K562 (cell line): ENCODE measurements at regions not wholly inside any gene's neighbourhood (a gene's known extent, or its start where the extent isn't known, plus 50 kb on each side); places are given as distances from the start of the nearest gene placed in this dataset.

Source experiments
- BACH1 ChIP-seq: fragments of 200-800 bp; sonication (Bioruptor generic); IDR thresholded peaks from 2 replicates; pipeline ENCODE4 v1.6.1; 2016; ENCODE audit warnings: missing genetic modification characterization, missing compliant biosample characterization
- KAT7 ChIP-seq: sonication (generic); formaldehyde crosslinking; IDR thresholded peaks from 2 replicates; pipeline ENCODE4 v1.8.0; 2022; ENCODE audit warnings: missing genetic modification reagents, mild to moderate bottlenecking, borderline replicate concordance
- KLF1 ChIP-seq: fragments of 450-650 bp; IDR thresholded peaks from 2 replicates; pipeline ENCODE4 v1.6.1; 2016; ENCODE audit warnings: missing genetic modification characterization, missing compliant biosample characterization
- STAT5B ChIP-seq: fragments of 250-450 bp; sonication (Bioruptor Pico); IDR thresholded peaks from 2 replicates; pipeline ENCODE4 v1.8.0; 2021; ENCODE audit warnings: mild to moderate bottlenecking, inconsistent platforms
- ZBTB8A ChIP-seq: fragments of 450-650 bp; IDR thresholded peaks from 2 replicates; pipeline ENCODE4 v1.6.1; 2018; ENCODE audit warnings: mild to moderate bottlenecking, moderate library complexity; ENCODE audit not compliant: partially characterized antibody
- ZNF436 ChIP-seq: fragments of 250-450, 450-650 bp; sonication (Bioruptor Pico); formaldehyde crosslinking; IDR thresholded peaks from 2 replicates; pipeline ENCODE4 v1.7.0; 2020; ENCODE audit warnings: mild to moderate bottlenecking
- TF ChIP-seq, protein P1 (sequence below): fragments of 450-650 bp; IDR thresholded peaks from 2 replicates; pipeline ENCODE4 v1.6.1; 2017; ENCODE audit warnings: antibody characterized with exemption, mild to moderate bottlenecking
- TF ChIP-seq, protein P2 (sequence below): fragments of 450-650 bp; IDR thresholded peaks from 2 replicates; pipeline ENCODE4 v1.6.1; 2016; ENCODE audit warnings: mild to moderate bottlenecking

DNA sequence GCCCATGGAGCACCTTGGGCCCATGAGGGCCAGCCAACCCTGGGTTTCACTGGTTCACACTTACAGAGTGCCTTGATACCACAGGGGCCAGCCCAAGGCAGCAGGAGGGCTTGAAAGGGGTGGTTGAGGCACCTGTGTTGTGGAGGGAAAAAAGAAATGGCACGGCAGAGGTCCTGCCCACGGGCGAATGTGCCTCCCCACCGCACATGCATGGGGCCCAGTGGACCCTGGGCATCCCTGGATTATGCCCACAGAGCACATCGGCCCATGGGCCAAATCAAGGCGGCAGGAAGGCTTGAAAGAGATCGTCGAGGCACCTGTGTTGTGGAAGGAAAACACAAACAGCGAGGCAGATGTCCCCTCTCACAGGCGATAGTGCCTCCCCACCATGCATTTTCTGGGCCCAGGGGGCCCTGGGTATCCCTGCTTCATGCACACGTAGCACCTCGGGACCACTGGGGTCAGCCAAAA lies 378.1 kb downstream of the ALG10 start (continued):
- TF ChIP-seq KAT7 (CRISPR knock-in tag) (no peak), STAT5B (CRISPR knock-in tag) (no peak), BACH1 (tag) (no peak), ZNF436 (no peak), KLF1 (no peak), ZBTB8A (no peak)
- TF ChIP-seq, protein P1, sequence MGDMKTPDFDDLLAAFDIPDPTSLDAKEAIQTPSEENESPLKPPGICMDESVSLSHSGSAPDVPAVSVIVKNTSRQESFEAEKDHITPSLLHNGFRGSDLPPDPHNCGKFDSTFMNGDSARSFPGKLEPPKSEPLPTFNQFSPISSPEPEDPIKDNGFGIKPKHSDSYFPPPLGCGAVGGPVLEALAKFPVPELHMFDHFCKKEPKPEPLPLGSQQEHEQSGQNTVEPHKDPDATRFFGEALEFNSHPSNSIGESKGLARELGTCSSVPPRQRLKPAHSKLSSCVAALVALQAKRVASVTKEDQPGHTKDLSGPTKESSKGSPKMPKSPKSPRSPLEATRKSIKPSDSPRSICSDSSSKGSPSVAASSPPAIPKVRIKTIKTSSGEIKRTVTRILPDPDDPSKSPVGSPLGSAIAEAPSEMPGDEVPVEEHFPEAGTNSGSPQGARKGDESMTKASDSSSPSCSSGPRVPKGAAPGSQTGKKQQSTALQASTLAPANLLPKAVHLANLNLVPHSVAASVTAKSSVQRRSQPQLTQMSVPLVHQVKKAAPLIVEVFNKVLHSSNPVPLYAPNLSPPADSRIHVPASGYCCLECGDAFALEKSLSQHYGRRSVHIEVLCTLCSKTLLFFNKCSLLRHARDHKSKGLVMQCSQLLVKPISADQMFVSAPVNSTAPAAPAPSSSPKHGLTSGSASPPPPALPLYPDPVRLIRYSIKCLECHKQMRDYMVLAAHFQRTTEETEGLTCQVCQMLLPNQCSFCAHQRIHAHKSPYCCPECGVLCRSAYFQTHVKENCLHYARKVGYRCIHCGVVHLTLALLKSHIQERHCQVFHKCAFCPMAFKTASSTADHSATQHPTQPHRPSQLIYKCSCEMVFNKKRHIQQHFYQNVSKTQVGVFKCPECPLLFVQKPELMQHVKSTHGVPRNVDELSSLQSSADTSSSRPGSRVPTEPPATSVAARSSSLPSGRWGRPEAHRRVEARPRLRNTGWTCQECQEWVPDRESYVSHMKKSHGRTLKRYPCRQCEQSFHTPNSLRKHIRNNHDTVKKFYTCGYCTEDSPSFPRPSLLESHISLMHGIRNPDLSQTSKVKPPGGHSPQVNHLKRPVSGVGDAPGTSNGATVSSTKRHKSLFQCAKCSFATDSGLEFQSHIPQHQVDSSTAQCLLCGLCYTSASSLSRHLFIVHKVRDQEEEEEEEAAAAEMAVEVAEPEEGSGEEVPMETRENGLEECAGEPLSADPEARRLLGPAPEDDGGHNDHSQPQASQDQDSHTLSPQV: no peak
- TF ChIP-seq, protein P2, sequence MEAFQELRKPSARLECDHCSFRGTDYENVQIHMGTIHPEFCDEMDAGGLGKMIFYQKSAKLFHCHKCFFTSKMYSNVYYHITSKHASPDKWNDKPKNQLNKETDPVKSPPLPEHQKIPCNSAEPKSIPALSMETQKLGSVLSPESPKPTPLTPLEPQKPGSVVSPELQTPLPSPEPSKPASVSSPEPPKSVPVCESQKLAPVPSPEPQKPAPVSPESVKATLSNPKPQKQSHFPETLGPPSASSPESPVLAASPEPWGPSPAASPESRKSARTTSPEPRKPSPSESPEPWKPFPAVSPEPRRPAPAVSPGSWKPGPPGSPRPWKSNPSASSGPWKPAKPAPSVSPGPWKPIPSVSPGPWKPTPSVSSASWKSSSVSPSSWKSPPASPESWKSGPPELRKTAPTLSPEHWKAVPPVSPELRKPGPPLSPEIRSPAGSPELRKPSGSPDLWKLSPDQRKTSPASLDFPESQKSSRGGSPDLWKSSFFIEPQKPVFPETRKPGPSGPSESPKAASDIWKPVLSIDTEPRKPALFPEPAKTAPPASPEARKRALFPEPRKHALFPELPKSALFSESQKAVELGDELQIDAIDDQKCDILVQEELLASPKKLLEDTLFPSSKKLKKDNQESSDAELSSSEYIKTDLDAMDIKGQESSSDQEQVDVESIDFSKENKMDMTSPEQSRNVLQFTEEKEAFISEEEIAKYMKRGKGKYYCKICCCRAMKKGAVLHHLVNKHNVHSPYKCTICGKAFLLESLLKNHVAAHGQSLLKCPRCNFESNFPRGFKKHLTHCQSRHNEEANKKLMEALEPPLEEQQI: no peak
